ENCODE measurements at regions not wholly inside any gene's neighbourhood (a gene's known extent, or its start where the extent isn't known, plus 50 kb on each side); places are given as distances from the start of the nearest gene placed in this dataset.

- Histone ChIP-seq H3K4me1 (ENCODE audit: insufficient read depth, low read length) (no peaks in the 10 kb centered on the region), H3K9me3 (ENCODE audit: low read length) (no peaks in the 10 kb centered on the region), H3K36me3 (ENCODE audit: insufficient read depth, low read length) (no peaks in the 10 kb centered on the region), H3K4me3 (ENCODE audit: low read length) (no peak overlapping the region), H3K27me3 (ENCODE audit: insufficient read depth, low read length) (no peaks in the 10 kb centered on the region), H2AFZ (ENCODE audit: low read depth, low read length) (no peak overlapping the region)
Measured at GRCh38 chr5:82663225-82663624, 385.1 kb upstream of the RPS23 start.

GRCh38 chr5:82662340-82662739 lies 384.2 kb upstream of the RPS23 start:
- Histone ChIP-seq H3K4me1 (ENCODE audit: insufficient read depth, low read length) (no peaks in the 10 kb centered on the region), H3K4me3 (ENCODE audit: low read length) (no peak overlapping the region), H3K27me3 (ENCODE audit: insufficient read depth, low read length) (no peaks in the 10 kb centered on the region), H2AFZ (ENCODE audit: low read depth, low read length) (no peak overlapping the region), H3K36me3 (ENCODE audit: insufficient read depth, low read length) (no peaks in the 10 kb centered on the region), H3K9me3 (ENCODE audit: low read length) (no peaks in the 10 kb centered on the region)

- Histone ChIP-seq H3K9me3 (ENCODE audit: low read length) (no peaks in the 10 kb centered on the region), H3K27me3 (ENCODE audit: insufficient read depth, low read length) (no peaks in the 10 kb centered on the region), H3K4me3 (ENCODE audit: low read length) (no peak overlapping the region), H3K4me1 (ENCODE audit: insufficient read depth, low read length) (no peaks in the 10 kb centered on the region), H3K36me3 (ENCODE audit: insufficient read depth, low read length) (no peaks in the 10 kb centered on the region), H2AFZ (ENCODE audit: low read depth, low read length) (no peak overlapping the region)
Measured at GRCh38 chr5:82661933-82662332, 383.8 kb upstream of the RPS23 start.

- Histone ChIP-seq H3K9me3 (ENCODE audit: low read length) (no peaks in the 10 kb centered on the region), H2AFZ (ENCODE audit: low read depth, low read length) (no peak overlapping the region), H3K36me3 (ENCODE audit: insufficient read depth, low read length) (no peaks in the 10 kb centered on the region), H3K4me1 (ENCODE audit: insufficient read depth, low read length) (no peaks in the 10 kb centered on the region), H3K27me3 (ENCODE audit: insufficient read depth, low read length) (no peaks in the 10 kb centered on the region), H3K4me3 (ENCODE audit: low read length) (no peak overlapping the region)
Measured at GRCh38 chr5:82661462-82661861, 383.3 kb upstream of the RPS23 start.

- Histone ChIP-seq H3K9me3 (ENCODE audit: low read length) (no peaks in the 10 kb centered on the region), H2AFZ (ENCODE audit: low read depth, low read length) (no peak overlapping the region), H3K36me3 (ENCODE audit: insufficient read depth, low read length) (no peaks in the 10 kb centered on the region), H3K4me1 (ENCODE audit: insufficient read depth, low read length) (no peaks in the 10 kb centered on the region), H3K4me3 (ENCODE audit: low read length) (no peak overlapping the region), H3K27me3 (ENCODE audit: insufficient read depth, low read length) (no peaks in the 10 kb centered on the region)
Measured at GRCh38 chr5:82659115-82659514, 381.0 kb upstream of the RPS23 start.

GRCh38 chr5:82657033-82657699 lies 379.0 kb upstream of the RPS23 start:
- no peaks in the 10 kb centered on the region for H3K9me3 ChIP-seq (ENCODE audit: low read length)
- H2AFZ ChIP-seq (ENCODE audit: low read depth, low read length): no peak overlapping the region
- no peak overlapping the region for H3K4me3 ChIP-seq (ENCODE audit: low read length)
- no peaks in the 10 kb centered on the region for H3K36me3 ChIP-seq (ENCODE audit: insufficient read depth, low read length)
- no peaks in the 10 kb centered on the region for H3K27me3 ChIP-seq (ENCODE audit: insufficient read depth, low read length)
- H3K4me1 ChIP-seq (ENCODE audit: insufficient read depth, low read length): no peaks in the 10 kb centered on the region

- Histone ChIP-seq H3K4me3 (ENCODE audit: low read length) (no peak overlapping the region), H3K4me1 (ENCODE audit: insufficient read depth, low read length) (no peaks in the 10 kb centered on the region), H3K36me3 (ENCODE audit: insufficient read depth, low read length) (no peaks in the 10 kb centered on the region), H3K27me3 (ENCODE audit: insufficient read depth, low read length) (no peaks in the 10 kb centered on the region), H2AFZ (ENCODE audit: low read depth, low read length) (no peak overlapping the region), H3K9me3 (ENCODE audit: low read length) (no peaks in the 10 kb centered on the region)
Measured at GRCh38 chr5:82656341-82656761, 378.2 kb upstream of the RPS23 start.

GRCh38 chr5:82655078-82655477 lies 376.9 kb upstream of the RPS23 start:
- Histone ChIP-seq H2AFZ (ENCODE audit: low read depth, low read length) (no peak overlapping the region), H3K4me3 (ENCODE audit: low read length) (no peak overlapping the region), H3K4me1 (ENCODE audit: insufficient read depth, low read length) (no peaks in the 10 kb centered on the region), H3K9me3 (ENCODE audit: low read length) (no peaks in the 10 kb centered on the region), H3K36me3 (ENCODE audit: insufficient read depth, low read length) (no peaks in the 10 kb centered on the region), H3K27me3 (ENCODE audit: insufficient read depth, low read length) (no peaks in the 10 kb centered on the region)

- Histone ChIP-seq H3K36me3 (ENCODE audit: insufficient read depth, low read length) (no peaks in the 10 kb centered on the region), H3K4me1 (ENCODE audit: insufficient read depth, low read length) (peaks cover 7% of the 10 kb centered on the region), H3K27me3 (ENCODE audit: insufficient read depth, low read length) (no peaks in the 10 kb centered on the region), H2AFZ (ENCODE audit: low read depth, low read length) (no peak overlapping the region), H3K4me3 (ENCODE audit: low read length) (no peak overlapping the region), H3K9me3 (ENCODE audit: low read length) (no peaks in the 10 kb centered on the region)
Measured at GRCh38 chr5:82649943-82650342, 371.8 kb upstream of the RPS23 start.

GRCh38 chr5:82644766-82645165 lies 366.6 kb upstream of the RPS23 start:
- H3K9me3 ChIP-seq (ENCODE audit: low read length): no peaks in the 10 kb centered on the region
- no peaks in the 10 kb centered on the region for H3K36me3 ChIP-seq (ENCODE audit: insufficient read depth, low read length)
- no peaks in the 10 kb centered on the region for H3K27me3 ChIP-seq (ENCODE audit: insufficient read depth, low read length)
- H3K4me1 ChIP-seq (ENCODE audit: insufficient read depth, low read length): peaks cover 29% of the 10 kb centered on the region
- H3K4me3 ChIP-seq (ENCODE audit: low read length): no peak overlapping the region
- H2AFZ ChIP-seq (ENCODE audit: low read depth, low read length): no peak overlapping the region

- Histone ChIP-seq H3K36me3 (ENCODE audit: insufficient read depth, low read length) (no peaks in the 10 kb centered on the region), H3K9me3 (ENCODE audit: low read length) (no peaks in the 10 kb centered on the region), H3K4me3 (ENCODE audit: low read length) (no peak overlapping the region), H3K4me1 (ENCODE audit: insufficient read depth, low read length) (peaks cover 33% of the 10 kb centered on the region), H3K27me3 (ENCODE audit: insufficient read depth, low read length) (no peaks in the 10 kb centered on the region), H2AFZ (ENCODE audit: low read depth, low read length) (no peak overlapping the region)
Measured at GRCh38 chr5:82644229-82644628, 366.1 kb upstream of the RPS23 start.

GRCh38 chr5:82642313-82642712 lies 364.2 kb upstream of the RPS23 start:
- no peaks in the 10 kb centered on the region for H3K36me3 ChIP-seq (ENCODE audit: insufficient read depth, low read length)
- no peaks in the 10 kb centered on the region for H3K9me3 ChIP-seq (ENCODE audit: low read length)
- no peaks in the 10 kb centered on the region for H3K27me3 ChIP-seq (ENCODE audit: insufficient read depth, low read length)
- peaks cover 33% of the 10 kb centered on the region for H3K4me1 ChIP-seq (ENCODE audit: insufficient read depth, low read length)
- H3K4me3 ChIP-seq (ENCODE audit: low read length): no peak overlapping the region
- no peak overlapping the region for H2AFZ ChIP-seq (ENCODE audit: low read depth, low read length)

GRCh38 chr5:82641331-82642003 lies 363.3 kb upstream of the RPS23 start:
- H3K4me1 ChIP-seq (ENCODE audit: insufficient read depth, low read length): peaks cover 33% of the 10 kb centered on the region
- H3K27me3 ChIP-seq (ENCODE audit: insufficient read depth, low read length): no peaks in the 10 kb centered on the region
- no peak overlapping the region for H3K4me3 ChIP-seq (ENCODE audit: low read length)
- H2AFZ ChIP-seq (ENCODE audit: low read depth, low read length): peak overlapping the region; percentile 37
- H3K9me3 ChIP-seq (ENCODE audit: low read length): no peaks in the 10 kb centered on the region
- no peaks in the 10 kb centered on the region for H3K36me3 ChIP-seq (ENCODE audit: insufficient read depth, low read length)

GRCh38 chr5:82640916-82641315 lies 362.8 kb upstream of the RPS23 start:
- H2AFZ ChIP-seq (ENCODE audit: low read depth, low read length): no peak overlapping the region
- no peaks in the 10 kb centered on the region for H3K9me3 ChIP-seq (ENCODE audit: low read length)
- peaks cover 33% of the 10 kb centered on the region for H3K4me1 ChIP-seq (ENCODE audit: insufficient read depth, low read length)
- no peaks in the 10 kb centered on the region for H3K36me3 ChIP-seq (ENCODE audit: insufficient read depth, low read length)
- no peak overlapping the region for H3K4me3 ChIP-seq (ENCODE audit: low read length)
- H3K27me3 ChIP-seq (ENCODE audit: insufficient read depth, low read length): no peaks in the 10 kb centered on the region

Measured in neuron (in vitro differentiated cells).